Suprapubic skin (tissue), 4 donors: ENCODE measurements at regions not wholly inside any gene's neighbourhood (a gene's known extent, or its start where the extent isn't known, plus 50 kb on each side); places are given as distances from the start of the nearest gene placed in this dataset.

Experiments
- EP300 ChIP-seq: sonication (generic); formaldehyde crosslinking; IDR thresholded peaks from one replicate; pipeline ENCODE4 v1.6.1; 2017; ENCODE audit warnings: antibody characterized with exemption
- POLR2A ChIP-seq, 2 donors: fragments of 450-650 bp; IDR thresholded peaks; one replicate each; pipeline ENCODE4 v1.6.1; 2017; ENCODE audit warnings: antibody characterized with exemption in 2 of 2, mild to moderate bottlenecking in 2 of 2, moderate library complexity in 2 of 2
- POLR2AphosphoS5 ChIP-seq, 3 donors: sonication (generic); formaldehyde crosslinking; IDR thresholded peaks; one replicate each; pipeline ENCODE4 v1.6.1; 2017; ENCODE audit warnings: antibody characterized with exemption in 3 of 3
- TF ChIP-seq, protein P1 (sequence below), 2 donors: fragments of 200-600 bp in 1 of 2; fragments of 450-650 bp in 1 of 2; sonication (generic) in 1 of 2; IDR thresholded peaks; one replicate each; pipeline ENCODE4 v1.5.1; 2016 to 2019; ENCODE audit warnings: antibody characterized with exemption in 2 of 2, mild to moderate bottlenecking in 1 of 2, moderate library complexity in 1 of 2

DNA sequence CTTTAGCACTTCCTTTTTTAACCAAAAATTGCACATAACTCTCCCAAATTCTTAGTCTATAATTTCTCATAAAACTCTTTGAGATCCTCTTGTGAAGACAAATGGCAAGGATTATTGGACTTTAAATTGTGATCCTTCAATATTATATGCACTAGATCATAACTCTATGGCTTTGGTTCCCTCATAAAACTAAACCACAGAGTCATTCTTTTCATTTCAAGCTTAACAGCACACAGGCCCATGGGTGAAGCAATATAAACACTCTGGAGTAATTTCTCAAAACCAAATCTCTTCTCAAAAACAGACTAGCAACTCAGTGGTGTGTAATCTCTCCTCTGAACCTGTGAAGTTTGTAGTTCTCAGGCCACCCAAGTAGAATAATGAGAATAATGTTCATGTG is 171.0 kb upstream of the NECTIN3 start:
- TF ChIP-seq POLR2A (IDR thresholded peaks at IDR 0.05) (no peak), EP300 (no peak), POLR2AphosphoS5 (IDR thresholded peaks at IDR 0.05) (no peak)
- TF ChIP-seq, protein P1, sequence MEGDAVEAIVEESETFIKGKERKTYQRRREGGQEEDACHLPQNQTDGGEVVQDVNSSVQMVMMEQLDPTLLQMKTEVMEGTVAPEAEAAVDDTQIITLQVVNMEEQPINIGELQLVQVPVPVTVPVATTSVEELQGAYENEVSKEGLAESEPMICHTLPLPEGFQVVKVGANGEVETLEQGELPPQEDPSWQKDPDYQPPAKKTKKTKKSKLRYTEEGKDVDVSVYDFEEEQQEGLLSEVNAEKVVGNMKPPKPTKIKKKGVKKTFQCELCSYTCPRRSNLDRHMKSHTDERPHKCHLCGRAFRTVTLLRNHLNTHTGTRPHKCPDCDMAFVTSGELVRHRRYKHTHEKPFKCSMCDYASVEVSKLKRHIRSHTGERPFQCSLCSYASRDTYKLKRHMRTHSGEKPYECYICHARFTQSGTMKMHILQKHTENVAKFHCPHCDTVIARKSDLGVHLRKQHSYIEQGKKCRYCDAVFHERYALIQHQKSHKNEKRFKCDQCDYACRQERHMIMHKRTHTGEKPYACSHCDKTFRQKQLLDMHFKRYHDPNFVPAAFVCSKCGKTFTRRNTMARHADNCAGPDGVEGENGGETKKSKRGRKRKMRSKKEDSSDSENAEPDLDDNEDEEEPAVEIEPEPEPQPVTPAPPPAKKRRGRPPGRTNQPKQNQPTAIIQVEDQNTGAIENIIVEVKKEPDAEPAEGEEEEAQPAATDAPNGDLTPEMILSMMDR (IDR thresholded peaks at IDR 0.05), result no peak
